HG03439 (cell line): ENCODE measurements at regions not wholly inside any gene's neighbourhood (a gene's known extent, or its start where the extent isn't known, plus 50 kb on each side); places are given as distances from the start of the nearest gene placed in this dataset.
"Not testable (repeated sequence)": the region's sequence is repeated elsewhere in the genome, so short reads cannot be mapped to it uniquely, and the experiment has no call there.

ENCODE experiments used
- ATAC-seq: cut with Tn5 transposase; IDR thresholded peaks from one replicate; pipeline ENCODE4 v1.9.1; 2021; ENCODE audit warnings: mild to moderate bottlenecking, moderate library complexity; ENCODE audit not compliant: unreplicated experiment

- no peak for ATAC-seq
These were observed 1442.6 kb downstream of the SLITRK5 start for GRCh38 chr13:89113744-89114143.

- ATAC-seq = no peak
These were observed 1444.1 kb downstream of the SLITRK5 start for GRCh38 chr13:89115307-89115706.

GRCh38 chr13:89136678-89137077 lies 1465.5 kb downstream of the SLITRK5 start:
- no peak for ATAC-seq

- ATAC-seq = no peak
These were observed 1479.2 kb downstream of the SLITRK5 start for GRCh38 chr13:89150362-89150761.

GRCh38 chr13:89153941-89154340 lies 1482.8 kb downstream of the SLITRK5 start:
- ATAC-seq = no peak

GRCh38 chr13:89163096-89163495 lies 1491.9 kb downstream of the SLITRK5 start:
- ATAC-seq = no peak

- ATAC-seq = no peak
These were observed 1494.5 kb downstream of the SLITRK5 start for GRCh38 chr13:89165685-89166084.

- ATAC-seq = no peak
These were observed 1498.8 kb downstream of the SLITRK5 start for GRCh38 chr13:89169951-89170350.

GRCh38 chr13:89181041-89181440 lies 1509.9 kb downstream of the SLITRK5 start:
- no peak for ATAC-seq

GRCh38 chr13:89199138-89199537 lies 1528.0 kb downstream of the SLITRK5 start:
- no peak for ATAC-seq

- no peak for ATAC-seq
These were observed 1533.3 kb downstream of the SLITRK5 start for GRCh38 chr13:89204435-89204834.

- no peak for ATAC-seq
These were observed 1534.8 kb downstream of the SLITRK5 start for GRCh38 chr13:89205856-89206520.

- no peak for ATAC-seq
These were observed 1541.0 kb downstream of the SLITRK5 start for GRCh38 chr13:89212186-89212585.

- no peak for ATAC-seq
These were observed 1543.0 kb downstream of the SLITRK5 start for GRCh38 chr13:89214185-89214584.

GRCh38 chr13:89215319-89215718 lies 1544.1 kb downstream of the SLITRK5 start:
- ATAC-seq = not testable (repeated sequence)

- no peak for ATAC-seq
These were observed 1546.6 kb downstream of the SLITRK5 start for GRCh38 chr13:89217813-89218212.

- ATAC-seq = no peak
These were observed 1550.5 kb downstream of the SLITRK5 start for GRCh38 chr13:89221557-89222158.

- no peak for ATAC-seq
These were observed 1556.2 kb downstream of the SLITRK5 start for GRCh38 chr13:89227356-89227755.

GRCh38 chr13:89238496-89238895 lies 1567.3 kb downstream of the SLITRK5 start:
- no peak for ATAC-seq

GRCh38 chr13:89239361-89240127 lies 1568.4 kb downstream of the SLITRK5 start:
- no peak for ATAC-seq

GRCh38 chr13:89255844-89256406 lies 1584.8 kb downstream of the SLITRK5 start:
- ATAC-seq = no peak

- no peak for ATAC-seq
These were observed 1596.6 kb downstream of the SLITRK5 start for GRCh38 chr13:89267734-89268133.
